ENCODE measurements at regions not wholly inside any gene's neighbourhood (a gene's known extent, or its start where the extent isn't known, plus 50 kb on each side); places are given as distances from the start of the nearest gene placed in this dataset.

DNA sequence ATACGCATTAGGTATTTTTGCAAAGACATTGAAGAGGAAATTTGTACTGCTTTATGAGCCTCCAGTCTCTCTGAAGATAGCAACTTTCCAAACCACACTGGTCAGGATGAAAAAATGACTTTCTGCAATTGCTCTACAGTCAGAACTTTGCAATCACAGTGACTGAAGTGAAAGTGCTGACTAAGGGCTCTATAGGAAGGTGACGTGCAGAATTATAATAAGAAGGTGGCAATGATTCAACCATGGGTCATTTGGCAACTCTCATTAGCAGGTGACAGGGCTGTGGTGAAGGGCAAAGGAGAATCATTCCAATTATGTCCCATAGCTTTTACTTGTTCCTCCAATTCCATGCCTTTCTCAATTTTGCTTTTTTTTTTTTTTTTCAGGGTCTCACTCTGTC, 311.0 kb downstream of the ANKRD30A start:
- Histone ChIP-seq H3K36me3 (ENCODE audit: control insufficient read depth in 2 of 2, extremely low read depth in 1 of 2, insufficient read depth in 2 of 2, low read length in 2 of 2) (no peaks in the 10 kb centered on the region), H3K79me2 (ENCODE audit: control insufficient read depth, insufficient read depth, low read length) (no peaks in the 10 kb centered on the region), H3K9me3 (ENCODE audit: control insufficient read depth, low read depth, low read length) (no peaks in the 10 kb centered on the region), H2AFZ (ENCODE audit: control insufficient read depth, low read length) (no peak overlapping the region), H3K4me3 (ENCODE audit: control insufficient read depth in 2 of 3, extremely low read depth in 1 of 3, insufficient read depth in 2 of 3, low read depth in 1 of 3, low read length in 3 of 3) (no peak overlapping the region), H3K9me1 (ENCODE audit: control insufficient read depth, extremely low read depth, insufficient read depth, low read length) (no peaks in the 10 kb centered on the region), H4K20me1 (ENCODE audit: control insufficient read depth, extremely low read depth, insufficient read depth, low read length) (no peaks in the 10 kb centered on the region), H3K4me1 (ENCODE audit: control insufficient read depth, extremely low read depth, insufficient read depth, low read length) (no peaks in the 10 kb centered on the region), H3K4me2 (ENCODE audit: control insufficient read depth, extremely low read depth, insufficient read depth, low read depth, low read length) (no peak overlapping the region), H3K27me3 (ENCODE audit: control insufficient read depth, extremely low read depth, insufficient read depth, low read length) (no peaks in the 10 kb centered on the region), H3K27ac (ENCODE audit: control insufficient read depth, insufficient read depth, low read length) (no peak overlapping the region), H3K9ac (ENCODE audit: control insufficient read depth, extremely low read depth, insufficient read depth, low read length) (no peak overlapping the region)
- FAIRE-seq (no peak), DNase-seq (ENCODE audit: low read depth, low spot score) (no peak)
- TF ChIP-seq CTCF (optimal IDR thresholded peaks at IDR 0.05 in 1 of 3, IDR thresholded peaks at IDR 0.05 in 1 of 3, conservative IDR thresholded peaks at IDR 0.05 in 1 of 3; ENCODE audit: extremely low read depth in 1 of 3, insufficient read depth in 2 of 3, low read length in 3 of 3) (no peak), EZH2 (IDR thresholded peaks at IDR 0.05; ENCODE audit: low read length) (no peak)
- dilution Hi-C loops (cut with MboI; ENCODE audit: extremely low pct_ligation_motif_present, low sequenced_read_pairs), result no loop called here

- dilution Hi-C loops (cut with MboI; ENCODE audit: extremely low pct_ligation_motif_present, low sequenced_read_pairs), result no loop called here
- no peaks in the 10 kb centered on the region for H3K79me2 ChIP-seq (ENCODE audit: control insufficient read depth, insufficient read depth, low read length)
- H3K4me1 ChIP-seq (ENCODE audit: control insufficient read depth, extremely low read depth, insufficient read depth, low read length), result no peaks in the 10 kb centered on the region
- H3K9me1 ChIP-seq (ENCODE audit: control insufficient read depth, extremely low read depth, insufficient read depth, low read length), result no peaks in the 10 kb centered on the region
- no peak overlapping the region for H3K4me2 ChIP-seq (ENCODE audit: control insufficient read depth, extremely low read depth, insufficient read depth, low read depth, low read length)
- no peaks in the 10 kb centered on the region for H3K36me3 ChIP-seq (ENCODE audit: control insufficient read depth in 2 of 2, extremely low read depth in 1 of 2, insufficient read depth in 2 of 2, low read length in 2 of 2)
- no peak overlapping the region for H3K9ac ChIP-seq (ENCODE audit: control insufficient read depth, extremely low read depth, insufficient read depth, low read length)
- H3K9me3 ChIP-seq (ENCODE audit: control insufficient read depth, low read depth, low read length), result no peaks in the 10 kb centered on the region
- H2AFZ ChIP-seq (ENCODE audit: control insufficient read depth, low read length), result no peak overlapping the region
- DNase-seq (ENCODE audit: low read depth, low spot score) (no peak), FAIRE-seq (no peak)
- no peak for TF ChIP-seq EZH2 (IDR thresholded peaks at IDR 0.05; ENCODE audit: low read length)
- no peak for TF ChIP-seq CTCF (optimal IDR thresholded peaks at IDR 0.05 in 1 of 3, IDR thresholded peaks at IDR 0.05 in 1 of 3, conservative IDR thresholded peaks at IDR 0.05 in 1 of 3; ENCODE audit: extremely low read depth in 1 of 3, insufficient read depth in 2 of 3, low read length in 3 of 3)
- H3K4me3 ChIP-seq (ENCODE audit: control insufficient read depth in 2 of 3, extremely low read depth in 1 of 3, insufficient read depth in 2 of 3, low read depth in 1 of 3, low read length in 3 of 3), result no peak overlapping the region
- no peak overlapping the region for H3K27ac ChIP-seq (ENCODE audit: control insufficient read depth, insufficient read depth, low read length)
- no peaks in the 10 kb centered on the region for H4K20me1 ChIP-seq (ENCODE audit: control insufficient read depth, extremely low read depth, insufficient read depth, low read length)
- no peaks in the 10 kb centered on the region for H3K27me3 ChIP-seq (ENCODE audit: control insufficient read depth, extremely low read depth, insufficient read depth, low read length)
Observed at GRCh38 chr10:37434091-37434490, 308.7 kb downstream of the ANKRD30A start.
